22Rv1 (cell line): ENCODE measurements at regions not wholly inside any gene's neighbourhood (a gene's known extent, or its start where the extent isn't known, plus 50 kb on each side); places are given as distances from the start of the nearest gene placed in this dataset.
"Not testable (repeated sequence)": the region's sequence is repeated elsewhere in the genome, so short reads cannot be mapped to it uniquely, and the experiment has no call there.

Source experiments
- H3K27ac ChIP-seq: fragments of 450-650 bp; 2 replicates; pipeline ENCODE4 v1.5.1; 2017
- ZFX ChIP-seq: fragments of 450-650 bp; IDR thresholded peaks from 2 replicates; pipeline ENCODE4 v1.6.1; 2017; ENCODE audit warnings: antibody characterized with exemption, borderline replicate concordance
- TF ChIP-seq, protein P1 (sequence below): fragments of 450-650 bp; IDR thresholded peaks from 2 replicates; pipeline ENCODE4 v1.5.1; 2017; ENCODE audit warnings: mild to moderate bottlenecking

GRCh38 chr10:27312854-27313253 is 72.3 kb upstream of the ACBD5 start:
- TF ChIP-seq ZFX, result no peak
- TF ChIP-seq, protein P1, sequence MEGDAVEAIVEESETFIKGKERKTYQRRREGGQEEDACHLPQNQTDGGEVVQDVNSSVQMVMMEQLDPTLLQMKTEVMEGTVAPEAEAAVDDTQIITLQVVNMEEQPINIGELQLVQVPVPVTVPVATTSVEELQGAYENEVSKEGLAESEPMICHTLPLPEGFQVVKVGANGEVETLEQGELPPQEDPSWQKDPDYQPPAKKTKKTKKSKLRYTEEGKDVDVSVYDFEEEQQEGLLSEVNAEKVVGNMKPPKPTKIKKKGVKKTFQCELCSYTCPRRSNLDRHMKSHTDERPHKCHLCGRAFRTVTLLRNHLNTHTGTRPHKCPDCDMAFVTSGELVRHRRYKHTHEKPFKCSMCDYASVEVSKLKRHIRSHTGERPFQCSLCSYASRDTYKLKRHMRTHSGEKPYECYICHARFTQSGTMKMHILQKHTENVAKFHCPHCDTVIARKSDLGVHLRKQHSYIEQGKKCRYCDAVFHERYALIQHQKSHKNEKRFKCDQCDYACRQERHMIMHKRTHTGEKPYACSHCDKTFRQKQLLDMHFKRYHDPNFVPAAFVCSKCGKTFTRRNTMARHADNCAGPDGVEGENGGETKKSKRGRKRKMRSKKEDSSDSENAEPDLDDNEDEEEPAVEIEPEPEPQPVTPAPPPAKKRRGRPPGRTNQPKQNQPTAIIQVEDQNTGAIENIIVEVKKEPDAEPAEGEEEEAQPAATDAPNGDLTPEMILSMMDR, result no peak
- H3K27ac ChIP-seq, result no peak overlapping the region

GRCh38 chr10:27311809-27312208 is 71.2 kb upstream of the ACBD5 start:
- H3K27ac ChIP-seq, result not testable (repeated sequence)

DNA sequence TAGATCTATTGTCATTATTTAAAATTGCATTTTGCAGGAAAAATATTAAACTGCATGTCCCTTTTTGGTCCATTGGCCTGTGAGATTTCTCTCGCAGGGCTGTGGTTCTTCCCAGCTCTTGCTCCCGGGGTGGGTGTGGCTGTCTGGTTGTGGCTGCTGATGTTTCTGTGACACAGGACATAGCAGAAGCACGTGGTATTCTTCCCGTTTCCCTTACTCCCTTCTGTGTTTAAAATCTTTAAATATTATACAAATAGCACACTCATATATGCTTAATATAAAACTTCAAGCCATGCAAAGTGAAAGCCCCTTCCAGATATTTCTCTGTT is 57.9 kb upstream of the ACBD5 start:
- not testable (repeated sequence) for H3K27ac ChIP-seq

GRCh38 chr10:27297844-27298521 is 57.4 kb upstream of the ACBD5 start:
- TF ChIP-seq ZFX, result no peak
- TF ChIP-seq, protein P1, result no peak

GRCh38 chr10:27296285-27296684 is 55.7 kb upstream of the ACBD5 start:
- H3K27ac ChIP-seq, result not testable (repeated sequence)

More at GRCh38 chr10:27297844-27298521, 57.4 kb upstream of the ACBD5 start:
- no peak overlapping the region for H3K27ac ChIP-seq

DNA sequence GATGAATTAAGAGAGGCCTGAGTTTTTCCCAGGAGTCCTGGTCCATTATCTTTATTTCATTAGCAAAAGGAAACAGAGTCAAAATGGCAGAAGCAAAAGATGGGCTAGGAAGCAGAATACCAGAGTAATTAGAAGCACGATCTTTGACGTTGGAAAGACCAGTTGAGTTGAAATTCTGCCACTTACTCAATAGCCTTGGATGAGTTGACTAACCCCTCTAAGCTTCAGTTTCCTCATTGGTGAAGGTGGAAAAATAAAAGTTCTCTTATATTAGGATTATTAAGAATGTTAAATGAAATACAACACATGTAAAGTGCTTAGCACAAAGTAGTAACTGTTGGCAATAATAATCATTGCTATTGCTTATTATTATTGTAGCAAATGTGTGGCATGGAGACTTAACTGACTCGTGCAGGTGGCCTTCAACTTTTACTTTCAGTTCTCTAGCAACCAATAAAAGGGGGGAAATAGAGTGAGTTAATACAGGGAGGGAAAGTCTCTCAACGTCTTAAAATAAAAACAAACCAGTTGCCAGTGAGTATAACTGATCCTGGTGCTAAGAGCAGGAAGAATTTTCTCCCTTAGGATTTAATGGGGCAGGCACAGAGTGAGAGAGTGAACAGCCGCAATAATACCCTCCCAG is 50.8 kb upstream of the ACBD5 start:
- not testable (repeated sequence) for H3K27ac ChIP-seq
